GM18873 (cell line): ENCODE measurements at regions not wholly inside any gene's neighbourhood (a gene's known extent, or its start where the extent isn't known, plus 50 kb on each side); places are given as distances from the start of the nearest gene placed in this dataset.

Experiments
- ATAC-seq: cut with Tn5 transposase; IDR thresholded peaks from one replicate; pipeline ENCODE4 v1.9.1; 2021; ENCODE audit warnings: mild to moderate bottlenecking, moderate library complexity, moderate number of reproducible peaks; ENCODE audit not compliant: unreplicated experiment, low FRiP score

DNA sequence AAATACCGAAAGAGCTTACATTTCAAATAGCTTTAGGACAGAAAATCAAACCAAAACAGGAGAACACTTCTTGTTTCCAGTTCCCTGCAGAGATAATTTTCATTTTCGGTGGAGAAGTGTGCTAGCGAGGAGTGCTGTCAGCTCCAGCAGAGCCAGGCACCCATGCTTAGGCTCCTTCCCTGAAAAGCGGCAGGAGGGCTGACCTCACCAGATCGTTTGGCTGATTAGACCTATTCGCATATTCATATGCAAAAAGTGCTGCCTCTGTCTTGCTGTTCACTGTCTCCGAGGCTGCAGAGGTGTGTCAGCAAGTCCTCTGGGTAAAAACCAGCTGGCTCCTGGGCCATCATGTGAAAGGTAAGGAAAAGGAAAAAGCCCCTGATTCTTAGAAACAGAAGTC lies 225.8 kb upstream of the COPS8 start:
- no peak for ATAC-seq

DNA sequence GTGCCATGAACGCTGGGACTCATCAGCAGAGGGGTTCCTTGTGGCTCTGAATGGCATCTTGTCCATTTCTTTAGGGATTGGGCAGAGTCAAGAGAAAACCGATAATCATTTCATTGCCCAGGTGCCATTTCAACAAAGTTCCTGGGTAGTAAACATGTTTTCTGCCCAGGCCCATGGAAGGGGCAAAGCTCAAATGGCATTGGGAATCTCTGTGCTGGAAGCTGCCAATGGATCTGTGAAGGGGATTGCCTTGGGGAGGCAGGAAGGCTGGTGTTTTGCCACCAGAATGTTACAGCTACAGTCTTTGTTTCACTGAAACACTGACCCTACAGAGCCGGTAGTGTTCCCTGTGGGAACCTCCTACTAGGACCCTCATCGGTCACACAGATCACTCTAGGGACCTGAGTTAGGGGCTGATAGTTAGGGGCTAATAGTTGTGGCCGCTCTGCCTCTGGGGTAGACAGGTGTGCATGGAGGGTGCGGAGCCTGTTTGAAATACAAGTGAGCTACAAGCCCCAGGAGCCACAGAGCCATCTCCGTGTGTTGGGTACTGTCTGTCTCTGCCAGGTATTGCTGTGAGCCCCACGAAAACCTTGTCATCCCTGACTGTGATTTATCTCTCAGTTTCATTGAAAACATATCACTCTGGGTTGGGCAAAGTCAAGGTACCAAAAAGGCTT lies 224.4 kb upstream of the COPS8 start:
- no peak for ATAC-seq

DNA sequence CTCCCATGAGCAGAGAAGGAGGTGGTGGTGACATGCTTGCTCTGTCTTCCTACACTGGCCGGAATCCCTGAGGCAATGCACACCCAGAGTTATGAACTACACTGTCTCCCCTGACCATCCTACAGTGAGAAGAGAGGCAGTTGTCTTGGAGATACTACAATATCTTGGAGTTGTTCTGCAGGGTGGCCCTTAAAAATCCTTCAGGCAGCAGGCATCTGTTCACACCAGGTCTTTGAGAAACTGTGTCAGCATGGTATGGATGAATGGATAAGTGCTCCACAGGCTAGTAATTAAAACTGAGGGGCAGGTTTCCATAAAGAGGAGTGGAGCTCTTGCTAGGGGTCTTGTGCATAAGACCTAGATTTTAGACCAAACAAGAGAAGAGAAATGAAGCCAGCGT lies 223.7 kb upstream of the COPS8 start:
- ATAC-seq, result no peak

DNA sequence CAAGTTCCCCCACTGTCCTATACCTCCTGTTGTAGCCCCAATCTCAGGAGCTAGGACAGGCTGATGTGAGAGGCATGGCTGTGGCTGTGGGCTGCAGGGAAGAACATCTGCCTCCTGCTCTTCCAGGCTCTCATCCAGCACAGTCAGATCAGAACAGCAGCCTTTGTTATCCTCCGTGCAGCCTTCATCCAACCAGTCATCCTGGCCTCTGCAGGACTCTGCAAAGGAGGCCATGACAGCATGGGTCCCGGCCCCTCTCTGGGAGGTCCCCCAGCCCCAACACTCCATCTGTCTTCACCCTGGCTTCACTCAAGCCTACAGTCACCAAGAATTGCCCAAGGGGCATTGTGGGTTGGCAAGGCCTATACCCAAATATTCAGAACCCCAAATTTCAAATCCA lies 223.2 kb upstream of the COPS8 start:
- ATAC-seq, result no peak

DNA sequence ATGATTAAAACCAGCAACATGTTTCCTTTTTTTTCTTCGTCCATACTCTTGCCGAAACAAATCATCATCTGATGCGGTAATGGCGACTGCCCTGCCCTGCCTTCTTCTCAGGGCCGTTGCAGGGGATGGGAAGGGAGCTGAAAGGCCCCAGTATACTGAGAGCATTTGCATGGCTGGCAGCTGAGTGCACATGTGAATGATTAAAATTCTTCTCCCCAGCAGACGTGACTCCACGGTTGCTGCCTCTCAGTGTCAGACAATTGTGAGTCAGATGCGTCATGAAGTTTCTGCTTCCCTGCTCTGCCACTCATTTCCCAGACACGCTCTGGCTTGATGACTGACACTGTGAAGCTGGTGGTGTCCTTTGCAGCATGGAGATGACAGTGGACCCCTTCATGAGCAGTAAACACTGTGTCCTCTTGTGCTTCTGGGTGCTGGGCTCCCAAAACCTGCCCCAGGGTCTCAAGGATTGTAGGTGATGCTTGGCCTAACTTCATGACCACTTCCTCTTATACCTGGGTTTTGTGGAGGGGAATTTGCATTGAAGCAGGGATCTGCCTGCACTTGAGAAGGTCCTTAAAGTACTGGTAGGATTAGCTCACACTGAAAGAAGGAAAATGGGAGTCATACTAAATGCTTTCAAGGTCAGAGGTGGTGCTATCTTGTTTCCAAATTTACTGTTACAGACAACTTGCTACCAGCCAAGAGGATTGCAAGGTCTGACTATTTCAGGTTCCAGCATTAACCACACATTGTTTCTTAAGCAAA lies 222.5 kb upstream of the COPS8 start:
- peak; percentile 87 for ATAC-seq

DNA sequence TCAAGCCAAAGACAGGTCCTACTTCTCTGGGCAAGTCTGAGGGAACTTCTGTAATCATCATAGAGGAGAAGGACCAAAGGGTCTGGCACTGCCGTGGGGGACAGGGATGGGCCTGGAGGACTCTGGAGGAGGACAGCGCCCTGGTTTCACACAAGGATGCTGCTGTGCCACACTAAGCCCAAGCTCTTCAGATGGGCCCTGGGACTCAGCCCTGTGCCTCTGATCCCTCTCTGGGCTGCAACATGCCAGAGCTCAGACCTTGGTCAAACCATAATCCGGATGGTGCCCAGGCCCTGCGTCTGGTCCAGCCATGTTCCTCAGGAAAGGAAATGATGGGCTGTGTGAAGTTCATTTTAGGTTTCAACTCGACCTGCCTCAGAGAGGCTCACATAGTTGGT lies 222.0 kb upstream of the COPS8 start:
- ATAC-seq, result no peak

DNA sequence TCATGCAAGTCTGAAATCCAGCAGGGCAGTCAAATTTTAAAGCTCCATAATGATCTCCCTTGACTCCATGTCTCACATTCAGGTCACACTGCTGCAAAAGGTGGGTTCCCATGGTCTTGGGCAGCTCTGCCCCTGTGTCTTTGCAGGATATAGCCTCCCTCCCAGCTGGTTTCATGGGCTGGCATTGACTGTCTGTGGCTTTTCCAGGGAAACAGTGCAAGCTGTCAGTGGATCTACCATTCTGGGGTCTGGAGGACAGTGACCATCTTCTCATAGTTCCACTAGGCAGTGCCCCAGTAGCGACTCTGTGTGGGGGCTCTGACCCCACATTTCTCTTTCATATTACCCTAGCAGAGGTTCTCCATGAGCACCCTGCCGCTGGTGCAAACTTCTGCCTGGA lies 220.6 kb upstream of the COPS8 start:
- no peak for ATAC-seq

DNA sequence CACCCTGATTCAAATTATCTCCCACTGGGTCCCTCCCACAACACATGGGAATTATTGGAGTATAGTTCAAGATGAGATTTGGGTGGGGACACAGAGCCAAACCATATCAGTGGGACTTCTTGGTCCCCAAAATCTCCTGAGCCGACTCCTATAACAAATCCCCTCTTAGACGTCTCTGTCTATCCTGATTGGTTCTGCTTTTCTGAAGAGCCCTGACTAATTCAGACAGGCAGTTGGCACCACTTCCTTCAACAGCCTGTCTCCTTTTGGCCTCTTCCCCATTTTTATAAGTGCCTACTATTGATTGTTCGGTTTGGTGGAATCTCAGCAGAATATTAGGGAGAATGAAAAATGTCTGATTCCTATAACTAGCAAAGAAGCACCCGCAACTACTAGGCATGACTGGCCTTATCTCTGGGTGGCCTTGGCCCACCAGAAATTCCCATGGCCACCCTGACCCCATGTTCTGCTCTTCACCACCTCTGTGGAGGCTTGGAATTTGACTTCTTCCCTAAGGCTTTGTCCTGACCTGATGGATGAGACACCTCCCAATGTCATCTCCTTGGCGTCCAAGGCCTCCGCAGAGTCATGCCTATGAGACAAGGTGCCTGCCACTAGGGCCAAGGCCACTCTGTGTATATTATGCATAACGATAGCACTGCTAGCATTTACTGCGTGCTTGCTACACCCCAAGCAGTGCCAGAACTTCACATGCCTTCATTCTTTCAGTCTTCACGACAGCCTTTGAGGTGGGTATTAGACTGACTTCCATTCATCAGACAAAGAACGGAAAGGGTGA lies 218.9 kb upstream of the COPS8 start:
- no peak for ATAC-seq

DNA sequence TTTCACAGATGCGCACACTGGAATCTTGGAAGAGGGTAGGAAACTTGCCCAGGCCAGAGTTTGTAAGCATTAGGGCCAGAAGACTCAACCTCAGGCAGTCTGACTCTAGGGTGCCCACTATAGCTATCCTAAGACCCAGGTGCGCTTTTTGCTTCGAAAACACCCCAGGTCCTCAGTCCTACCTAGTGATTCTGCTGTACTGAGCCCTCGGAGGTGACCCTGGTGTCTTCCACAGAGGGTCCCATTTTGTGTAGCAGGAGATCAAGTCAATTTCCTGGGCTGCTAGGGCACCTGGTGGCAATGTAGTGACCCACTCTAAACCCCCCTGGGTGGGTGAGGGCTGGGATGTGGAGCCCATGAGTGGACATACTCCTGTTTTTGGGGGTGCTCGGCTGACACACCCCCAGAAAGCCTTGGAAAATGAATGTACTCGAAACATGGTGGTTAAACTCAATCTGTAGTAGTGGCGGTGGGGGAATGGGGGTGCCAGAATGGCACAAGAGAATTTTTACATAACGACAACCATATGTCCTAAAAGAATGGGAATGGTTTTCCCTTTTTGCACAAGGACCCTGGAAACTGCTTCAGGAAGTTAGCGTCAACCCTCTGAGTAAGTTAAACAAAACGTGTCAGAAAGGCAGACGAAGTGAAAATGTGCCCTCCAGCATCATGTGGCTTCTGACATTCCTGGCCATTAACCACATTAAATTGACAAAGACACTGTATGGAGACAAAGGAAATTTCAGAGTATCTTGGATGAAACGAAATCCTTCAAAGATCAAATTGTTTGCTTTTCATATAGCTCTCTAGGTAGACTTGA lies 218.0 kb upstream of the COPS8 start:
- ATAC-seq, result no peak

DNA sequence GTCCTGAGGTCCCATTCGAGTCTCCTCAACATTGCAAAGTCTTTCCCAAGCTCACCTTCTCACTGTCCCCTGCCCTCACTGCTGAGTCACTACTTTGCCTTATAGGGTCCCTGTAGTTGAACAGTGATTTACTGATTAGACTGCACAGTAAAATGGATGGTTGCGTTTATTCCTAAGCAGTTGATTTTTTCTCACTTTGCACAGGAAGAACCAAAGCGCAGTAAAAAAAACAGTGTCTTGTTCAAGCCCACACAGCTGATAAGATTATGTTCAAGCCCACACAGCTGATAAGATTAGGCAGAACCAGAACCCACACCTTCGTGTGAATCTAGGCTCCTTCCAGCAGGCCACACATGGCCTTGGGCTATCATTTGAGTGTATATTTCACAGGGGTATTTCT lies 215.3 kb upstream of the COPS8 start:
- no peak for ATAC-seq

DNA sequence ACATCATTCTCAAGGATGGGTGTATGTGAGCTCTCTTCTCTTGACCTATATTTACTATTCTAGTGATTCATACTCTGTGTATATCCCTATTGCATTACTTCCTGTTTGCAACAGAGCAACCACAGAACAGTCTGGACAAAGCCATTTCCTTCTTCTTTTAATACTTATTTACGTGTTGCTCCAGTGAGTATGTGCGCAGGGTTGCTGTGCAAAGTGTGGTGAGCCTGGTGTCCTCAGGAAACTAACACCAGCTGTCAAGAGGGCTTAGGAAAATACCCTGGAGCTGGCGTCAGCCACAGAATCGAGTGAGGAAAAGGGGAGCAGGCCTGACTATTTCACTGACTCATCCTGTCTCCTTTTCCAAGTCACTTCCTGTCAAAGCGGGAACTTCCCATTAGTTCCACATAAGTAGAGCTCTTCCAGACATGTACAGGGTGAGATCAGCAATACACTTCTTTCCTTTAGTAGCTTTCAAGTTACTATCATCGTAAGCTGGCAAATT lies 214.1 kb upstream of the COPS8 start:
- no peak for ATAC-seq

DNA sequence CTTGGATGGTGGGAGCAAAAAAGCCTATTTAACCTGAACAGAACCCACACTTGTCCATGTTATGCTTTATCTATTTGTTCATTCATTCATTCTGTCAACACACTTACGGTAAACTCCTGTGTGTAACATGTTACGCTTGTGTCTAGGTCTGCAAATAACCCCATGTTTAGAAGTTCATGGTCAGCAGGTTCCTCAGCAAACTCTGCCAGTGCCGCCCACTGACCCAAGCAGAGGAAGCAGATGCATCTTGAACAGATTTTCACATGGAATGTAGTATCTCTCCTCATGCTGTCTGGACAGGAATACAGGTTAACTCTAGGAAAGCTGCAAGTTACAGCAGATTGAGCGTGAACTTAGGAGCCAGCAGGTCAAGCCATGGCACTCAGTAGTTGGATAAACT lies 213.7 kb upstream of the COPS8 start:
- ATAC-seq, result no peak

DNA sequence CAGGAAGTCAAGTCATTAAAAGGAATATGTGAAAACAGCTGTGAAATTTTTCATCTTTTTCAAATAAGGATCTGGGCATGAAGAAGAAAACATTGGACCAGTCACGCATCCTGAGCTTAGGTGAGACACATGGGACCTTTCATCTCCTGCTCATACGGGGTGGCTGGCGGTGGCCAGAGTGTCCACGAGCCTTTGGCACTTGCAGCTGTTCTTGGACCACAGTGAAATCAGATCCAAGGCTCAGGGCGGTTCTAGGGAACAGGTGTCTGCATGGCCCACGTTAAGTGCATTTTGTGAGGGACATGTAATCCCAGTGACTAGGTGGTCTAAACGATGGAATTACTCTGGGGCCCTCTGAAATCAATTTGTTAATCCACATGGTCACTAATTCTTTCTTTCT lies 212.7 kb upstream of the COPS8 start:
- no peak for ATAC-seq

DNA sequence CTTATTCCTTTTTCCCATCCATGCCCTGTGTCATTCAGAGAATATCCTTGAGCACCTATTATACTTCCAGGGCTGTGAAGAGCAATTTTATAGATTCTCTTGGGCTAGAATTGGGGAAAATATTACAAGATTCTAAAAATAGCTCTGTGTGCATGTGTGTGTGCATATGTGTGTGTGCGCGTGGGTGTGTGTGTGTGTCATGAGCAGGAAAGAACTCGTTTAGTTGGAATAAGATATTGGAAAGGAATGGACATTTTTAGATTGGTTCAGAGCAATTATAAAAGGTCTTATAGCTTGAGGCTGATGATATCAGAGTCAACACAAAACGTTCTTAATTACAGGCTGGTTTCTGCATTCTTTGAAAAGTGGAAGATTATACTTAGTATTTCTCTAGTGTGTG lies 212.1 kb upstream of the COPS8 start:
- no peak for ATAC-seq

DNA sequence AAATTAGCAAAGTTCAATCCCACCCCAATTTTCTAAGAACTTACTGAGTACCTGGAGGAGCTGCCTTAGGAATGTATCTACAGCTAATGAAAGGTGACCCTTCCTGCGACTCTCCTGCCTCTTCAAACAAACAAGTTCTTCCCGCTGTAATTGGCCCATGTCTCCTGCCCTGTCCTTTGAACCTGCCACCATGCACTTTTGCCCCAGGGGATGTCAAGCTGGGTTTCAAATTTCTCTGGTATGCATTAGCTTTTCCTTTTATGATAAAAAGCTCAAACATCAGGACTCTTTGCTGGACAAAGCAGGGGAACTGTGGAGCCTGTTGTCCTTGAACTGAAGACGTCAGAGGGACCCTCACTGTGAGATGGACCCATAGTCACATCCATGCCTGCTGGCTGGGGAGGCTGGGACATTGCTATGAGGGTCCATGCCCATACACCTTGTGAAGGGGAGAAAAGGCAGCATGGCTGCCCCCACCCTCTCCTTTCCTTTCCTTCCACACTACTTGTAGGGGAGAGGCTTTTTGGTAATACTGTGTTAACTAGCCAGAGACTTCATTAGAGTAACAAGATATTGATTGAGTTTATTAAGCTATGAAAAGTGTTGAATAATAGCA lies 210.7 kb upstream of the COPS8 start:
- ATAC-seq, result no peak

DNA sequence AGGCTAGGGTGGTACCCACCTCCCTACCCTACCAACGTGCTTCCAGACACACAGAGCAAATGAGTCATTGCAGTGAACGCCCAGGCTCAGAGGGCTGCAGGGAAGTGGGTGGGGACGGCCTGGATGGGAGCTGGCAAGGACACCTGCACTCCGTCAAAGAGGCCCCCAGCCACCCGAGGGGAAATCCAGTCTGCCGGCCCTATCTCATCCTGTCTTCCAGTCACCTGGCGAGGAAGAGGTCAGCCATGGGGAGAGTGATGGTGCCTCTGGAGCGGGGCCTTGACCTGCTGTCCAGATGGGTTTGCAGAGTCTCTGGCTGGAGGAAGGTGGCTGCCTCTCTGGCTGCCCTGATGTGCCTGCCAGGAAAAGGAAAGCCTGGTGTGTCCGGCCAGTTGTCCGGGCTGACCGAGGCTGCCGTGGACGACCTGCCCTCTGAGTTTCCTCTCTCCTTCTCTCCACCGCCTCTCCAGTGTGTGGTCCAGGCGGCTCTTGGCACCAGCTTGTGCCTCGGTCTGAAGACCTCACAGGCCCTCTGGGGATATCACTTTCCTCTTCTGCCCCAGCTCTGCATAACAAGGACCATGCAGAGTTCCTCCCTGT lies 209.7 kb upstream of the COPS8 start:
- ATAC-seq, result no peak

DNA sequence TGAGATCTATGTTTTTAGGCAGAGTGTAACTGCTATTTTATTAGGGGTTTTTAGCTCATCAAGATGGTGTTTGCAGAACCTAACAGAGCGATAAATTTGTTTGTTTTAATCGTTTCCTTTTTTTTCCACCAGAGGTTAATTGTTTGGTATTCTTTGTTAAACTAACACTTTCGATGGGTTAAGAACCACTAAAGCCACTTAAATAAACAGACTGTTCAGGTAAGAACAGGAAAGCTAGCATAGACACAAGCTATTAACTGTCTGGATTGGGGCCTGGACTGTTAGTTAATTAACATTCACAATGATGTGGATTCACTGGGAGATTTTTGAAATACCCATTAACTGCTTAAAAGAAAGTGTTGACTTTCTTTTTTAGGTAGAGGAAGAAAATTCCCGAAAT lies 209.0 kb upstream of the COPS8 start:
- no peak for ATAC-seq

DNA sequence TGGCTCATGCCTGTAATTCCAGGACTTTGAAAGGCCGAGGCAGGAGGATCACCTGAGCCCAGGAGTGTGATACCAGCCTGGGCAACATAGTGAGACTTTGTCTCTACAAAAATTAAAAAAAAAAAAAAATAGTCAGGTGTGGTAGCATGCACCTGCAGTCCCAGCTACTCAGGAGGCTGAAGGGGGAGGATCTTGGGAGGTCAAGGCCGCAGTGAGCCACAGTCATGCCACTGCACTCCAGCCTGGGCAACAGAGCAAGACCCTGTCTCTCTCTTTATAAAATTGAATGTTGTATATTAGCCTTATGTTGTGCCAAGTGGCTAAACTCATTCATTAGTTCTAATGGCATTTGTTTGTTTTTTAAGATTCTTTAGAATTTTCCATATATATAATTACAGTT lies 207.7 kb upstream of the COPS8 start:
- no peak for ATAC-seq

DNA sequence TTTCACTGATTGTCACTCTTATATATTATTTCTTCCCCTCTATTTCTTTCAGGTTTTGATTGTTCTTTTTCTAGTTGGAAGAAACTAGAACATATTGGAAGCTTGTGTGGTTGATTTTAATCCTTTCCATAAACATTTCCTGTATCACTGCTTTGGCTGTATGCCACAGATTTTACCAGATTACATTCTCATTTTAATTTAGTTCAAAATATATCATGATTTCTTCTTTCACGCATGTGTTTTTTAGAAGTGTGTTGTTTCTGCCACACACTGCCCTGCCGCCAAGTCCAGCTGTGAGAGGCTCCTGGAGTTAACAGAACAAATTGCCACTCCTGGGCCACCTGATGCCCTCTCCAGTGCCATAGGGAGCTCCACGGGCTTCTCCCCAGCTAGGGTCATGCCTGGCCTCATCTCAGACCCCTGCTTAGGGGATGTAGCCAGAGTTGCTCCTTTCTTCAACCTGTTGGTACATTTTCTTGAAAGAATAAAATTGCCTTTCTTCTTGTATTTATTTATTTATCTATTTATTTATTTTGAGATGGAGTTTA lies 206.2 kb upstream of the COPS8 start:
- no peak for ATAC-seq
